A549 (cell line): ENCODE measurements at regions not wholly inside any gene's neighbourhood (a gene's known extent, or its start where the extent isn't known, plus 50 kb on each side); places are given as distances from the start of the nearest gene placed in this dataset.

Experiments
- CEBPB ChIP-seq, 2 experiments: fragments of >200 bp in 1 of 2; sonication (Bioruptor Twin) in 1 of 2; formaldehyde crosslinking in 1 of 2; IDR thresholded peaks; 2 replicates each; pipeline ENCODE4 v1.6.1; 2012 to 2016
- JUNB ChIP-seq: fragments of >200 bp; sonication (Bioruptor Twin); formaldehyde crosslinking; IDR thresholded peaks from 2 replicates; pipeline ENCODE4 v1.6.1; 2016
- POLR2A ChIP-seq: IDR thresholded peaks from 2 replicates; pipeline ENCODE4 v1.6.1; 2012; ENCODE audit warnings: mild to moderate bottlenecking, low read length
- RCOR1 ChIP-seq: fragments of 150-350 bp; IDR thresholded peaks from 2 replicates; pipeline ENCODE4 v1.6.1; 2014; ENCODE audit warnings: antibody characterized with exemption, low read length, low read depth
- TF ChIP-seq, protein P1 (sequence below): fragments of 200-600 bp; sonication (generic); IDR thresholded peaks from 2 replicates; pipeline ENCODE4 v1.6.1; 2016; ENCODE audit warnings: antibody characterized with exemption, mild to moderate bottlenecking, moderate library complexity
- TF ChIP-seq, protein P2 (sequence below): fragments of >200 bp; sonication (Bioruptor Twin); formaldehyde crosslinking; IDR thresholded peaks from 3 replicates; pipeline ENCODE4 v1.5.1; 2016

DNA sequence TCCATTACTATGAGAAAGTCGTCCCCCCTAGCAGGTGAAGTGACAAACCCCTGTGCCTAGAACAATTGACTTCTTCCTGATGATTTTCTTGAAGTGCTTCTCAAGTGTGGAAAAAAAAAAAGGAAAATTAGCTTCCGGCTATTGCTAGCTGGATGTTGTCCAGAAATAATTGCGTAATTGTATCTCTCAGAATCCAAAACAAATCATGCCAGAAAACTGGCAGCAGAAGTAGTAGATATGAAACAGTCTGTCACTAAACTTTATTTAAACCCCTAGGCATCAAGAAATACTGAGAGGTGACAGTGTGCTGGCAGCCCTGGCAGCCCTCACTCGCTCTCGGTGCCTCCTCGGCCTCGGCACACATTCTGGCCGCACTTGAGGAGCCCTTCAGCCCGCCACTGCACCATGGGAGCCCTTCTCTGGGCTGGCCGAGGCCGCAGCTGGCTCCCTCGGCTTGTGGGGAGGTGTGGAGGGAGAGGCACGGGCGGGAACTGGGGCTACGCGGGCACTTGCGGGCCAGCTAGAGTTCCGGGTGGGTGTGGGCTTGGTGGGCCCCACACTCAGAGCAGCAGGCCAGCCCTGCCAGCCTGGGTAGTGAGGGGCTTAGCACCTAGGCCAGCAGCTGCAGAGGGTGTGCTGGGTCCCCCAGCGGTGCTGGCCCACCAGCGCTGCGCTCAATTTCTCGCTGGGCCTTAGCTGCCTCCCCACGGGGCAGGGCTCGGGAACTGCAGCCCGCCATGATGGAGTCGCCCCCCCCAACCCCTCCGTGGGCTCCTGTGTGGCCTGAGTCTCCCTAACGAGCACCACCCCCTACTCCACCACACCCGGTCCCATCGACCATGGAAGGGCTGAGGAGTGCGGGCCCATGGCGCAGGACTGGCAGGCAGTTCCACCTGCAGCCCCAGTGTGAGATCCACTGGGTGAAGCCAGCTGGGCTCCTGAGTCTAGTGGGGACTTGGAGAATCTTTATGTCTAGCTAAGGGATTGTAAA lies 80.5 kb upstream of the ABCA12 start:
- no peak for TF ChIP-seq POLR2A
- TF ChIP-seq, protein P1, sequence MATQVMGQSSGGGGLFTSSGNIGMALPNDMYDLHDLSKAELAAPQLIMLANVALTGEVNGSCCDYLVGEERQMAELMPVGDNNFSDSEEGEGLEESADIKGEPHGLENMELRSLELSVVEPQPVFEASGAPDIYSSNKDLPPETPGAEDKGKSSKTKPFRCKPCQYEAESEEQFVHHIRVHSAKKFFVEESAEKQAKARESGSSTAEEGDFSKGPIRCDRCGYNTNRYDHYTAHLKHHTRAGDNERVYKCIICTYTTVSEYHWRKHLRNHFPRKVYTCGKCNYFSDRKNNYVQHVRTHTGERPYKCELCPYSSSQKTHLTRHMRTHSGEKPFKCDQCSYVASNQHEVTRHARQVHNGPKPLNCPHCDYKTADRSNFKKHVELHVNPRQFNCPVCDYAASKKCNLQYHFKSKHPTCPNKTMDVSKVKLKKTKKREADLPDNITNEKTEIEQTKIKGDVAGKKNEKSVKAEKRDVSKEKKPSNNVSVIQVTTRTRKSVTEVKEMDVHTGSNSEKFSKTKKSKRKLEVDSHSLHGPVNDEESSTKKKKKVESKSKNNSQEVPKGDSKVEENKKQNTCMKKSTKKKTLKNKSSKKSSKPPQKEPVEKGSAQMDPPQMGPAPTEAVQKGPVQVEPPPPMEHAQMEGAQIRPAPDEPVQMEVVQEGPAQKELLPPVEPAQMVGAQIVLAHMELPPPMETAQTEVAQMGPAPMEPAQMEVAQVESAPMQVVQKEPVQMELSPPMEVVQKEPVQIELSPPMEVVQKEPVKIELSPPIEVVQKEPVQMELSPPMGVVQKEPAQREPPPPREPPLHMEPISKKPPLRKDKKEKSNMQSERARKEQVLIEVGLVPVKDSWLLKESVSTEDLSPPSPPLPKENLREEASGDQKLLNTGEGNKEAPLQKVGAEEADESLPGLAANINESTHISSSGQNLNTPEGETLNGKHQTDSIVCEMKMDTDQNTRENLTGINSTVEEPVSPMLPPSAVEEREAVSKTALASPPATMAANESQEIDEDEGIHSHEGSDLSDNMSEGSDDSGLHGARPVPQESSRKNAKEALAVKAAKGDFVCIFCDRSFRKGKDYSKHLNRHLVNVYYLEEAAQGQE = no peak
- TF ChIP-seq, protein P2, sequence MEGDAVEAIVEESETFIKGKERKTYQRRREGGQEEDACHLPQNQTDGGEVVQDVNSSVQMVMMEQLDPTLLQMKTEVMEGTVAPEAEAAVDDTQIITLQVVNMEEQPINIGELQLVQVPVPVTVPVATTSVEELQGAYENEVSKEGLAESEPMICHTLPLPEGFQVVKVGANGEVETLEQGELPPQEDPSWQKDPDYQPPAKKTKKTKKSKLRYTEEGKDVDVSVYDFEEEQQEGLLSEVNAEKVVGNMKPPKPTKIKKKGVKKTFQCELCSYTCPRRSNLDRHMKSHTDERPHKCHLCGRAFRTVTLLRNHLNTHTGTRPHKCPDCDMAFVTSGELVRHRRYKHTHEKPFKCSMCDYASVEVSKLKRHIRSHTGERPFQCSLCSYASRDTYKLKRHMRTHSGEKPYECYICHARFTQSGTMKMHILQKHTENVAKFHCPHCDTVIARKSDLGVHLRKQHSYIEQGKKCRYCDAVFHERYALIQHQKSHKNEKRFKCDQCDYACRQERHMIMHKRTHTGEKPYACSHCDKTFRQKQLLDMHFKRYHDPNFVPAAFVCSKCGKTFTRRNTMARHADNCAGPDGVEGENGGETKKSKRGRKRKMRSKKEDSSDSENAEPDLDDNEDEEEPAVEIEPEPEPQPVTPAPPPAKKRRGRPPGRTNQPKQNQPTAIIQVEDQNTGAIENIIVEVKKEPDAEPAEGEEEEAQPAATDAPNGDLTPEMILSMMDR = no peak
- TF ChIP-seq RCOR1 = no peak
- no peak for TF ChIP-seq JUNB
- peak; percentile 28 to 53; a peak in 2 of 4 replicates for TF ChIP-seq CEBPB (IDR thresholded peaks at IDR 0.05)
